ENCODE measurements at regions not wholly inside any gene's neighbourhood (a gene's known extent, or its start where the extent isn't known, plus 50 kb on each side); places are given as distances from the start of the nearest gene placed in this dataset.

- CTCF ChIA-PET: interaction anchor here (0.9 to 1.9 kb wide), 2 partner anchors 14 kb away, joined by 3 to 6 read pairs; no protein-coding TSS in a partner anchor
- intact Hi-C loops (cut with micrococcal nuclease; ENCODE audit: unreplicated experiment): no loop called here
- no TSS peak for BruUV-seq (replicated peaks)
- no peak for DNase-seq
- Mint-ChIP-seq H3K4me3 (ENCODE audit: unreplicated experiment) (no peak overlapping the region), H3K27ac (ENCODE audit: unreplicated experiment) (no peak overlapping the region), H3K4me1 (ENCODE audit: low read depth, unreplicated experiment) (no peaks in the 10 kb centered on the region), H3K27me3 (ENCODE audit: insufficient read depth, unreplicated experiment) (no peaks in the 10 kb centered on the region), H3K9me3 (ENCODE audit: unreplicated experiment) (no peaks in the 10 kb centered on the region), H3K36me3 (ENCODE audit: insufficient read depth, unreplicated experiment) (no peaks in the 10 kb centered on the region)
- no peaks in the 10 kb centered on the region for H3K4me1 ChIP-seq
- no peaks in the 10 kb centered on the region; the same call in 1 of the 2 replicates for H3K27me3 ChIP-seq (replicated peaks; ENCODE audit: control insufficient read depth, insufficient read depth, low read length)
- no peaks in the 10 kb centered on the region for H3K36me3 ChIP-seq (ENCODE audit: control insufficient read depth, insufficient read depth, low read length)
- TF ChIP-seq CTCF (IDR thresholded peaks at IDR 0.05; ENCODE audit: insufficient read depth in 1 of 2, low read depth in 1 of 2, low read length in 1 of 2, severe bottlenecking in 1 of 2, unreplicated experiment in 1 of 2): no peak
- H3K9me3 ChIP-seq: no peaks in the 10 kb centered on the region; the same call in 1 of the 2 replicates
- POLR2A ChIA-PET: no interaction called here
- no peak overlapping the region for H3K4me3 ChIP-seq (ENCODE audit: low read depth, low read length)
These were observed 142.6 kb downstream of the TFCP2L1 start for GRCh38 chr2:121142452-121142851.

GRCh38 chr2:121144111-121144510 lies 140.9 kb downstream of the TFCP2L1 start:
- Histone ChIP-seq H3K4me1 (no peaks in the 10 kb centered on the region), H3K4me3 (ENCODE audit: low read depth, low read length) (no peak overlapping the region), H3K27me3 (replicated peaks; ENCODE audit: control insufficient read depth, insufficient read depth, low read length) (no peaks in the 10 kb centered on the region; the same call in 1 of the 2 replicates), H3K36me3 (ENCODE audit: control insufficient read depth, insufficient read depth, low read length) (no peaks in the 10 kb centered on the region), H3K9me3 (no peaks in the 10 kb centered on the region; the same call in 1 of the 2 replicates)
- ChIA-PET CTCF (interaction anchor here (1.9 kb wide), 1 partner anchor 15 kb away, joined by 6 read pairs; no protein-coding TSS in a partner anchor), POLR2A (no interaction called here)
- Mint-ChIP-seq H3K9me3 (ENCODE audit: unreplicated experiment) (no peaks in the 10 kb centered on the region), H3K27ac (ENCODE audit: unreplicated experiment) (no peak overlapping the region), H3K4me3 (ENCODE audit: unreplicated experiment) (no peak overlapping the region), H3K4me1 (ENCODE audit: low read depth, unreplicated experiment) (no peaks in the 10 kb centered on the region), H3K36me3 (ENCODE audit: insufficient read depth, unreplicated experiment) (no peaks in the 10 kb centered on the region), H3K27me3 (ENCODE audit: insufficient read depth, unreplicated experiment) (no peaks in the 10 kb centered on the region)
- no peak for DNase-seq
- no TSS peak for BruUV-seq (replicated peaks)
- TF ChIP-seq CTCF (IDR thresholded peaks at IDR 0.05; ENCODE audit: insufficient read depth in 1 of 2, low read depth in 1 of 2, low read length in 1 of 2, severe bottlenecking in 1 of 2, unreplicated experiment in 1 of 2): no peak
- intact Hi-C loops (cut with micrococcal nuclease; ENCODE audit: unreplicated experiment): no loop called here

- peaks cover 1% of the 10 kb centered on the region for H3K4me1 Mint-ChIP-seq (ENCODE audit: low read depth, unreplicated experiment)
- H3K36me3 Mint-ChIP-seq (ENCODE audit: insufficient read depth, unreplicated experiment): no peaks in the 10 kb centered on the region
- intact Hi-C loops (cut with micrococcal nuclease; ENCODE audit: unreplicated experiment): no loop called here
- TF ChIP-seq CTCF (IDR thresholded peaks at IDR 0.05; ENCODE audit: insufficient read depth in 1 of 2, low read depth in 1 of 2, low read length in 1 of 2, severe bottlenecking in 1 of 2, unreplicated experiment in 1 of 2): no peak
- ChIA-PET POLR2A (no interaction called here), CTCF (no interaction called here)
- no peak overlapping the region for H3K4me3 ChIP-seq (ENCODE audit: low read depth, low read length)
- H3K27ac Mint-ChIP-seq (ENCODE audit: unreplicated experiment): no peak overlapping the region
- no peaks in the 10 kb centered on the region for H3K9me3 Mint-ChIP-seq (ENCODE audit: unreplicated experiment)
- DNase-seq: no peak
- no peak overlapping the region for H3K4me3 Mint-ChIP-seq (ENCODE audit: unreplicated experiment)
- no peaks in the 10 kb centered on the region for H3K4me1 ChIP-seq
- H3K9me3 ChIP-seq: no peaks in the 10 kb centered on the region
- no peaks in the 10 kb centered on the region; the same call in 1 of the 2 replicates for H3K27me3 ChIP-seq (replicated peaks; ENCODE audit: control insufficient read depth, insufficient read depth, low read length)
- no peaks in the 10 kb centered on the region for H3K36me3 ChIP-seq (ENCODE audit: control insufficient read depth, insufficient read depth, low read length)
- no TSS peak for BruUV-seq (replicated peaks)
- H3K27me3 Mint-ChIP-seq (ENCODE audit: insufficient read depth, unreplicated experiment): no peaks in the 10 kb centered on the region
These were observed 138.4 kb downstream of the TFCP2L1 start for GRCh38 chr2:121146630-121147029.

All from Caco-2 (cell line).